ENCODE measurements at regions not wholly inside any gene's neighbourhood (a gene's known extent, or its start where the extent isn't known, plus 50 kb on each side); places are given as distances from the start of the nearest gene placed in this dataset.
A peak's percentile ranks its signal among the peaks of the same experiment; 100 is the strongest.

DNA sequence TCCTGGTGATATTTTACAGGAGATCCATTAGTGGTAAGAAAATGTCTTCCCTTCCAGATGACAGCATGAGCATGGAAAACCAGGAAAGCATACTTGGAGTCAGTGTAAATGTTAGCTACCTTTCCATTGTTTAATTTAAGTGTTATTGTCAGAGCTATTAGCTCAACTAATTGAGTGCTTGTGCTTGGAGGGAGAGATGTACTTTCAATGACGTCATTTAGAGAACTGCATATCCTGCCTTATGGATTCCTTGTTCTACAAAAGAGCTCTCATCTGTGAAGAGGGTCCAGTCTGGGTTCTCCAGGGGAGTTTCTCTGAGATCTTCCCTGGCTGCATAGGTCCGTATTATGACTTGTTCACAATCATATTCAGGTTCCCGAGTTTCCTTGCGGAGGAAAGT, 687.2 kb downstream of the TBL1XR1 start (continued):
- TF ChIP-seq HMG20B (CRISPR knock-in tag; IDR thresholded peaks at IDR 0.05) (no peak), ZNF785 (CRISPR knock-in tag; IDR thresholded peaks at IDR 0.05) (no peak), MEF2D (tag; conservative IDR thresholded peaks at IDR 0.05; ENCODE audit: low read depth) (no peak)

DNA sequence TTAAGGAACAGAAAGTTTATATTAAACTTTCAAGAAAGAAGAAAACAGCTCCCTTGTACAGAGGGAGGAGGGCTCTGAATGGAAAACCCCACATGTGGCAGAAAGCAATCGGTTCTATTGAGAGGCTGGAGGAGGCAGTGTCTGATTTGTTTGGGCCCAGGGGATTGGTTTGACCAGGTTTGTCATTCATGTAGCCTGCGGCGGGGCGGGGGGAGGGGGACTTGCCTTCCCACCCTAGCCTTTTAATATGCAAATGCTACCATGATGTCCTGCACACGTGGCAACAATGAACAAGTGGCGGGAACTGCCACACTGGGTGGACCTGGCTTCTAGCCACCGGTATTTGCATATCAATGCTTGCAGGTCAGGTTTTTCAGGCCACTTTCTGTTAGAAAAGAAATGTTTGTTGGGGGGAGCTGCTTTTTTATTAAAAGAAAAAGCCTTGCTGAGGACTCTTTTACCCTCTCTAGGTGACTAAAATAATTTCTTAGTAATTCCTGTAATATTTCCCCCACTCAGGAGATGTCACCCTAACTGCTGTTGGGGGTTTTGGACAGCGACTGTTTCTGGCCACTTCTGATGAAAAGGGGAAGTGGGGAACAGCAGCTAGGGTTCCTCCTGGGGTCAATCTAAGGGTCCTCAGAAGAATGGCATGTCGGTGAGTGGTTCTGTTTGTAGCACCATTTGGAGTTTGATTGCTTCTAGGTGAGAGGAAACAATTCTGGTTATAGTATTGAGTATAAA, 691.2 kb downstream of the TBL1XR1 start:
- H3K27me3 ChIP-seq (ENCODE audit: control insufficient read depth in 2 of 2, insufficient read depth in 2 of 2, low read length in 2 of 2): no peaks in the 10 kb centered on the region
- H3K4me1 ChIP-seq (replicated peaks in 1 of 2; ENCODE audit: control insufficient read depth in 2 of 2, insufficient read depth in 2 of 2, low read length in 2 of 2): peaks cover 0 to 3% of the 10 kb centered on the region in 2 experiments; a peak in 1 of 5 replicates
- H3K79me2 ChIP-seq (ENCODE audit: control insufficient read depth, insufficient read depth, low read length): no peaks in the 10 kb centered on the region
- no peak overlapping the region for H3K27ac ChIP-seq (ENCODE audit: extremely low read depth, low read depth, low read length)
- no TSS peak for BruUV-seq (replicated peaks)
- no peaks in the 10 kb centered on the region for H3K36me3 ChIP-seq (ENCODE audit: control insufficient read depth, insufficient read depth, low read length)
- no peaks in the 10 kb centered on the region for H3K9me3 ChIP-seq (replicated peaks; ENCODE audit: control insufficient read depth, insufficient read depth, low read depth, low read length)
- H2AFZ ChIP-seq (ENCODE audit: low read depth, low read length): peak overlapping the region; percentile 57; the same call in 1 of the 2 replicates
- in situ Hi-C loops (cut with MboI): no loop called here
- no peak for ATAC-seq
- no peak overlapping the region for H3K4me2 ChIP-seq (ENCODE audit: insufficient read depth, low read length)
- WGBS (ENCODE audit: insufficient coverage, low coverage, missing lambda C conversion rate): 3% methylated on average over 6 of the region's 9 CpGs
- no peak overlapping the region for H3K4me3 ChIP-seq
- intact Hi-C loops (cut with micrococcal nuclease): no loop called here
- DNase-seq (ENCODE audit: extremely low read depth in 1 of 4, low spot score in 3 of 4): peak in 1 of 4 experiments; percentile 15
- CTCF ChIA-PET (ENCODE audit: low intra/inter-chr PET ratio): no interaction called here
- POLR2A ChIA-PET: no interaction called here
- H3K9ac ChIP-seq (ENCODE audit: insufficient read depth in 1 of 2, low read depth in 2 of 2, low read length in 2 of 2): no peak overlapping the region
- H3K9me1 ChIP-seq (ENCODE audit: control insufficient read depth, insufficient read depth, low read length): no peaks in the 10 kb centered on the region
- peak; percentile 17 for TF ChIP-seq TBP (optimal IDR thresholded peaks at IDR 0.05; ENCODE audit: low read depth, low read length)
- TF ChIP-seq SPI1 (IDR thresholded peaks at IDR 0.05; ENCODE audit: borderline replicate concordance, low read depth, low read length): peak; percentile 94
- no peak for TF ChIP-seq SRF (CRISPR knock-in tag; IDR thresholded peaks at IDR 0.05)
- TF ChIP-seq, protein P1, sequence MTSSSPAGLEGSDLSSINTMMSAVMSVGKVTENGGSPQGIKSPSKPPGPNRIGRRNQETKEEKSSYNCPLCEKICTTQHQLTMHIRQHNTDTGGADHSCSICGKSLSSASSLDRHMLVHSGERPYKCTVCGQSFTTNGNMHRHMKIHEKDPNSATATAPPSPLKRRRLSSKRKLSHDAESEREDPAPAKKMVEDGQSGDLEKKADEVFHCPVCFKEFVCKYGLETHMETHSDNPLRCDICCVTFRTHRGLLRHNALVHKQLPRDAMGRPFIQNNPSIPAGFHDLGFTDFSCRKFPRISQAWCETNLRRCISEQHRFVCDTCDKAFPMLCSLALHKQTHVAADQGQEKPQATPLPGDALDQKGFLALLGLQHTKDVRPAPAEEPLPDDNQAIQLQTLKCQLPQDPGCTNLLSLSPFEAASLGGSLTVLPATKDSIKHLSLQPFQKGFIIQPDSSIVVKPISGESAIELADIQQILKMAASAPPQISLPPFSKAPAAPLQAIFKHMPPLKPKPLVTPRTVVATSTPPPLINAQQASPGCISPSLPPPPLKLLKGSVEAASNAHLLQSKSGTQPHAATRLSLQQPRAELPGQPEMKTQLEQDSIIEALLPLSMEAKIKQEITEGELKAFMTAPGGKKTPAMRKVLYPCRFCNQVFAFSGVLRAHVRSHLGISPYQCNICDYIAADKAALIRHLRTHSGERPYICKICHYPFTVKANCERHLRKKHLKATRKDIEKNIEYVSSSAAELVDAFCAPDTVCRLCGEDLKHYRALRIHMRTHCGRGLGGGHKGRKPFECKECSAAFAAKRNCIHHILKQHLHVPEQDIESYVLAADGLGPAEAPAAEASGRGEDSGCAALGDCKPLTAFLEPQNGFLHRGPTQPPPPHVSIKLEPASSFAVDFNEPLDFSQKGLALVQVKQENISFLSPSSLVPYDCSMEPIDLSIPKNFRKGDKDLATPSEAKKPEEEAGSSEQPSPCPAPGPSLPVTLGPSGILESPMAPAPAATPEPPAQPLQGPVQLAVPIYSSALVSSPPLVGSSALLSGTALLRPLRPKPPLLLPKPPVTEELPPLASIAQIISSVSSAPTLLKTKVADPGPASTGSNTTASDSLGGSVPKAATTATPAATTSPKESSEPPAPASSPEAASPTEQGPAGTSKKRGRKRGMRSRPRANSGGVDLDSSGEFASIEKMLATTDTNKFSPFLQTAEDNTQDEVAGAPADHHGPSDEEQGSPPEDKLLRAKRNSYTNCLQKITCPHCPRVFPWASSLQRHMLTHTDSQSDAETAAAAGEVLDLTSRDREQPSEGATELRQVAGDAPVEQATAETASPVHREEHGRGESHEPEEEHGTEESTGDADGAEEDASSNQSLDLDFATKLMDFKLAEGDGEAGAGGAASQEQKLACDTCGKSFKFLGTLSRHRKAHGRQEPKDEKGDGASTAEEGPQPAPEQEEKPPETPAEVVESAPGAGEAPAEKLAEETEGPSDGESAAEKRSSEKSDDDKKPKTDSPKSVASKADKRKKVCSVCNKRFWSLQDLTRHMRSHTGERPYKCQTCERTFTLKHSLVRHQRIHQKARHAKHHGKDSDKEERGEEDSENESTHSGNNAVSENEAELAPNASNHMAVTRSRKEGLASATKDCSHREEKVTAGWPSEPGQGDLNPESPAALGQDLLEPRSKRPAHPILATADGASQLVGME (CRISPR knock-in tag; IDR thresholded peaks at IDR 0.05): no peak
- TF ChIP-seq MIER1 (IDR thresholded peaks at IDR 0.05; ENCODE audit: low read depth): no peak
- TF ChIP-seq, protein P2, sequence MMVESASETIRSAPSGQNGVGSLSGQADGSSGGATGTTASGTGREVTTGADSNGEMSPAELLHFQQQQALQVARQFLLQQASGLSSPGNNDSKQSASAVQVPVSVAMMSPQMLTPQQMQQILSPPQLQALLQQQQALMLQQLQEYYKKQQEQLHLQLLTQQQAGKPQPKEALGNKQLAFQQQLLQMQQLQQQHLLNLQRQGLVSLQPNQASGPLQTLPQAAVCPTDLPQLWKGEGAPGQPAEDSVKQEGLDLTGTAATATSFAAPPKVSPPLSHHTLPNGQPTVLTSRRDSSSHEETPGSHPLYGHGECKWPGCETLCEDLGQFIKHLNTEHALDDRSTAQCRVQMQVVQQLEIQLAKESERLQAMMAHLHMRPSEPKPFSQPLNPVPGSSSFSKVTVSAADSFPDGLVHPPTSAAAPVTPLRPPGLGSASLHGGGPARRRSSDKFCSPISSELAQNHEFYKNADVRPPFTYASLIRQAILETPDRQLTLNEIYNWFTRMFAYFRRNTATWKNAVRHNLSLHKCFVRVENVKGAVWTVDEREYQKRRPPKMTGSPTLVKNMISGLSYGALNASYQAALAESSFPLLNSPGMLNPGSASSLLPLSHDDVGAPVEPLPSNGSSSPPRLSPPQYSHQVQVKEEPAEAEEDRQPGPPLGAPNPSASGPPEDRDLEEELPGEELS (CRISPR knock-in tag; IDR thresholded peaks at IDR 0.05; ENCODE audit: borderline replicate concordance): no peak
- TF ChIP-seq, protein P3, sequence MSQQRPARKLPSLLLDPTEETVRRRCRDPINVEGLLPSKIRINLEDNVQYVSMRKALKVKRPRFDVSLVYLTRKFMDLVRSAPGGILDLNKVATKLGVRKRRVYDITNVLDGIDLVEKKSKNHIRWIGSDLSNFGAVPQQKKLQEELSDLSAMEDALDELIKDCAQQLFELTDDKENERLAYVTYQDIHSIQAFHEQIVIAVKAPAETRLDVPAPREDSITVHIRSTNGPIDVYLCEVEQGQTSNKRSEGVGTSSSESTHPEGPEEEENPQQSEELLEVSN (IDR thresholded peaks at IDR 0.05; ENCODE audit: borderline replicate concordance in 1 of 2, extremely low read depth in 1 of 2, insufficient read depth in 1 of 2, insufficient read length in 1 of 2, low read depth in 1 of 2, low read length in 1 of 2, poor library complexity in 1 of 2, severe bottlenecking in 1 of 2): peak; percentile 39 to 53
- H4K20me1 ChIP-seq (replicated peaks; ENCODE audit: control insufficient read depth, insufficient read depth, low read length): no peaks in the 10 kb centered on the region
- FAIRE-seq: no peak

Data from K562 (cell line).